DND-41 (cell line): ENCODE measurements at regions not wholly inside any gene's neighbourhood (a gene's known extent, or its start where the extent isn't known, plus 50 kb on each side); places are given as distances from the start of the nearest gene placed in this dataset.

Experiments used
- ATAC-seq: fragments of 200-7000 bp; cut with Tn5 transposase; 3 replicates; pipeline ENCODE4 v1.9.1; 2021; ENCODE audit warnings: low read depth; ENCODE audit not compliant: insufficient read depth
- DNase-seq: peaks from one replicate; pipeline ENCODE4 v3.0.0-alpha.2; 2020
- H2AFZ ChIP-seq: 2 replicates; pipeline ENCODE4 v1.6.0; 2012; ENCODE audit warnings: low read depth, low read length
- H3K27ac ChIP-seq: 2 replicates; pipeline ENCODE4 v1.5.1; 2012; ENCODE audit warnings: low read length, inconsistent platforms
- H3K27me3 ChIP-seq: fragments of 200-600 bp; sonication (generic); 2 replicates; pipeline ENCODE4 v1.6.0; 2012; ENCODE audit warnings: low read length, mild to moderate bottlenecking, inconsistent platforms; ENCODE audit not compliant: insufficient read depth, poor library complexity
- H3K36me3 ChIP-seq: 2 replicates; pipeline ENCODE4 v1.5.1; 2012; ENCODE audit warnings: low read length, inconsistent platforms; ENCODE audit not compliant: insufficient read depth
- H3K4me1 ChIP-seq: 2 replicates; pipeline ENCODE4 v1.5.1; 2012; ENCODE audit warnings: mild to moderate bottlenecking, low read length; ENCODE audit not compliant: insufficient read depth
- H3K4me2 ChIP-seq: 2 replicates; pipeline ENCODE4 v1.6.0; 2012; ENCODE audit warnings: mild to moderate bottlenecking, moderate library complexity, low read length, inconsistent platforms; ENCODE audit not compliant: insufficient read depth
- H3K4me3 ChIP-seq, 2 experiments: fragments of 200-600 bp in 1 of 2; shearing (Covaris generic) in 1 of 2; 2 replicates each; pipeline ENCODE4 v1.5.1; 2012 to 2016; ENCODE audit warnings: inconsistent platforms in 2 of 2, low read length in 2 of 2, mild to moderate bottlenecking in 2 of 2, low read depth in 1 of 2, moderate library complexity in 1 of 2
- H3K79me2 ChIP-seq: 2 replicates; pipeline ENCODE4 v1.6.0; 2012; ENCODE audit warnings: low read length, inconsistent platforms; ENCODE audit not compliant: insufficient read depth
- H3K9ac ChIP-seq: 2 replicates; pipeline ENCODE4 v1.6.0; 2012; ENCODE audit warnings: low read depth, mild to moderate bottlenecking, inconsistent platforms, low read length, moderate library complexity
- H3K9me3 ChIP-seq: 2 replicates; pipeline ENCODE4 v1.5.1; 2012; ENCODE audit warnings: low read length, moderate library complexity, mild to moderate bottlenecking, inconsistent platforms; ENCODE audit not compliant: insufficient read depth, severe bottlenecking
- H4K20me1 ChIP-seq: 2 replicates; pipeline ENCODE4 v1.6.0; 2012; ENCODE audit warnings: low read length; ENCODE audit not compliant: insufficient read depth
- EZH2 ChIP-seq: IDR thresholded peaks from 3 replicates; pipeline ENCODE4 v1.6.1; 2012; ENCODE audit warnings: borderline replicate concordance, low read depth, mild to moderate bottlenecking, moderate library complexity, low read length, inconsistent platforms; ENCODE audit not compliant: severe bottlenecking
- TF ChIP-seq, protein P1 (sequence below): IDR thresholded peaks from 2 replicates; pipeline ENCODE4 v1.5.1; 2012; ENCODE audit warnings: borderline replicate concordance, low read length, moderate library complexity, mild to moderate bottlenecking; ENCODE audit not compliant: poor library complexity, severe bottlenecking; ENCODE audit errors: extremely low read depth

DNA sequence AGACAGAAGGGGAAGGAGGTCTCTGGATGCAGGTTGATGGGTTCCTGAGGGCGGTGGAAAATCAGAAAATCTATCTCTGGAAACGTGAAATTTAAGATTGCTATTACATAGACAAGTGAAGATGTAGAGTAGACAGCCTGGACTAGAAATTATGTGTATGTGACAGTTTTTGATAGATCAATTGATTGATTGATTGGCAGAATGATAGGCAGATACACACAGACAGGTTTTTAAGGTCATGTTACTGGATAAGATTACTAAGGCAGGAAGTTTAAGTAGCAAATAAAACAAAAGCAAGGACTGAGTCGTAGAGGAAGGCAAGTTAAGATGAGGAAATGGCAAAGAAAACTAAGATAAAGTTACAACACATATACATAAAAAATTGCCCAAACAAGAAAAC lies 124.7 kb downstream of the RGS21 start:
- no peak for ATAC-seq

DNA sequence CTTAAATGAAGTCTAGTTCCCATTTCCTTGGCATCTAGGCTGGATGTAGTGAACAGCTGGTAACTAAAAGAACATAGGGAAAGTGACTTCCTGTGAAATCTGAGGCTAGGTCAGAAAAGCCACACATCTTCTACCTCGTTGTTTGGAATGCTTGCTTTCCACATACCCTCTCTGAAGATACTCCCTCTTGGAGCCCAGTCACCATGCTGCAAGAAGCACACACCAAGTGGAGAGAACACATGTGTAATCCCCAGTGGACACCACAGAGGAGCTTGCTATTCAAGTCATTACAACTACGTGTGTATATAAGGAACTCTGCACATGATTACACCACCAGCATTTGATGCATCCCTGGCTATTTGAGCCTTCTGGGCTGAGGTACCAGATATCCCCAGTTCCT lies 125.9 kb downstream of the RGS21 start:
- Histone ChIP-seq H3K36me3 (no peaks in the 10 kb centered on the region), H2AFZ (no peak overlapping the region; the same call in 1 of the 2 replicates), H3K4me2 (no peak overlapping the region), H3K4me3 (no peak overlapping the region), H3K9ac (no peak overlapping the region), H4K20me1 (no peaks in the 10 kb centered on the region), H3K27me3 (no peaks in the 10 kb centered on the region), H3K4me1 (peaks cover 15% of the 10 kb centered on the region), H3K79me2 (no peaks in the 10 kb centered on the region), H3K9me3 (no peaks in the 10 kb centered on the region), H3K27ac (no peak overlapping the region)
- ATAC-seq (no peak), DNase-seq (no peak)
- no peak for TF ChIP-seq EZH2
- TF ChIP-seq, protein P1, sequence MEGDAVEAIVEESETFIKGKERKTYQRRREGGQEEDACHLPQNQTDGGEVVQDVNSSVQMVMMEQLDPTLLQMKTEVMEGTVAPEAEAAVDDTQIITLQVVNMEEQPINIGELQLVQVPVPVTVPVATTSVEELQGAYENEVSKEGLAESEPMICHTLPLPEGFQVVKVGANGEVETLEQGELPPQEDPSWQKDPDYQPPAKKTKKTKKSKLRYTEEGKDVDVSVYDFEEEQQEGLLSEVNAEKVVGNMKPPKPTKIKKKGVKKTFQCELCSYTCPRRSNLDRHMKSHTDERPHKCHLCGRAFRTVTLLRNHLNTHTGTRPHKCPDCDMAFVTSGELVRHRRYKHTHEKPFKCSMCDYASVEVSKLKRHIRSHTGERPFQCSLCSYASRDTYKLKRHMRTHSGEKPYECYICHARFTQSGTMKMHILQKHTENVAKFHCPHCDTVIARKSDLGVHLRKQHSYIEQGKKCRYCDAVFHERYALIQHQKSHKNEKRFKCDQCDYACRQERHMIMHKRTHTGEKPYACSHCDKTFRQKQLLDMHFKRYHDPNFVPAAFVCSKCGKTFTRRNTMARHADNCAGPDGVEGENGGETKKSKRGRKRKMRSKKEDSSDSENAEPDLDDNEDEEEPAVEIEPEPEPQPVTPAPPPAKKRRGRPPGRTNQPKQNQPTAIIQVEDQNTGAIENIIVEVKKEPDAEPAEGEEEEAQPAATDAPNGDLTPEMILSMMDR, result no peak

More for the DNA sequence above, 124.7 kb downstream of the RGS21 start:
- Histone ChIP-seq H2AFZ (0 out of 2 replicates have a peak overlapping the region, but pooled peaks have one; percentile 1), H3K4me3 (no peak overlapping the region), H3K27ac (no peak overlapping the region), H3K4me1 (peaks cover 15% of the 10 kb centered on the region), H3K9me3 (no peaks in the 10 kb centered on the region), H3K27me3 (no peaks in the 10 kb centered on the region), H3K9ac (no peak overlapping the region), H4K20me1 (no peaks in the 10 kb centered on the region), H3K79me2 (no peaks in the 10 kb centered on the region), H3K4me2 (no peak overlapping the region), H3K36me3 (no peaks in the 10 kb centered on the region)
- no peak for TF ChIP-seq EZH2
- TF ChIP-seq, protein P1, result no peak
- no peak for DNase-seq

DNA sequence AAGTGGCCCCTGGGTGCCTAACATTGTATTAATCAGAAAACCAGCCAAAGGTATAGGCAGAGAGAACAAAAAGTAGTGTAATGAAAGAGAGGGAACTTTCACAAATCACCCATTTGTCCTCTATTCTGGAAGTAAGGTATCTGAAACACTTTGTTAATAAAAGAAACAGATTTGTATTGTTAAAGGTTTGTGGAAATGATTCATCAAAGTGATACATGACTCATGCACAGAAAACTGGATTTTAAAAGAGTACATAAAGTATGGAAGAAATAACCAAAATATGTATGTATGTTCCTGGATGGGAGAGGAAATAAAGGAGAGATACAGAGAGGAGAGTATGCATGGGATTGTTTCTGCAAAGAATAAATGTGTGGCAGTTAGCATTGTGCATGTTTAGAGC lies 126.8 kb downstream of the RGS21 start:
- H3K4me3 ChIP-seq, result no peak overlapping the region
- no peak overlapping the region for H3K27ac ChIP-seq
- no peaks in the 10 kb centered on the region for H3K79me2 ChIP-seq
- peaks cover 15% of the 10 kb centered on the region for H3K4me1 ChIP-seq
- ATAC-seq, result no peak
- H3K4me2 ChIP-seq, result no peak overlapping the region
- no peaks in the 10 kb centered on the region for H3K27me3 ChIP-seq
- no peak overlapping the region for H3K9ac ChIP-seq
- no peaks in the 10 kb centered on the region for H3K36me3 ChIP-seq
- TF ChIP-seq EZH2, result no peak
- TF ChIP-seq, protein P1, result no peak
- no peaks in the 10 kb centered on the region for H3K9me3 ChIP-seq
- no peak overlapping the region for H2AFZ ChIP-seq
- no peak for DNase-seq
- H4K20me1 ChIP-seq, result no peaks in the 10 kb centered on the region

DNA sequence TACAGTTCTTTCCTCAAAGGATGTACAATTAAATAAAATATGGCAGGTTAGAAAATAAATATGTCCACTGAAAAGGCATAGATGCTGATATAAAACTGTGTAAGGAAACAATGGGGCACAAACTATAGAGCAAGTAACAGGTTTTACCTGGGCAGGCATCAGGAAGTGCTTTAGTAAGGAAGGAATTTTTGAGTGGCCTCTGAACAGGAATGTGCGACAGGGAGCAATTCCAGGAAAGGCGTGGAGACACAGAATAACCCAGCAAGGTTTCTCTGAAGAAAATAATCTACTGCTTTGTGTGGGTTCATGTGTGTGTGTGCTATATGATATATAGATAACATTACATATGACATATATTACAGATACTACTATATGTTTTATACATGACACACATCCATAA lies 128.4 kb downstream of the RGS21 start:
- H2AFZ ChIP-seq, result no peak overlapping the region
- no peak overlapping the region for H3K4me3 ChIP-seq
- H3K79me2 ChIP-seq, result no peaks in the 10 kb centered on the region
- no peaks in the 10 kb centered on the region for H3K9me3 ChIP-seq
- ATAC-seq (no peak), DNase-seq (no peak)
- peaks cover 15% of the 10 kb centered on the region for H3K4me1 ChIP-seq
- H4K20me1 ChIP-seq, result no peaks in the 10 kb centered on the region
- H3K36me3 ChIP-seq, result no peaks in the 10 kb centered on the region
- no peak overlapping the region for H3K27ac ChIP-seq
- no peak overlapping the region for H3K4me2 ChIP-seq
- H3K9ac ChIP-seq, result no peak overlapping the region
- TF ChIP-seq EZH2, result no peak
- no peaks in the 10 kb centered on the region for H3K27me3 ChIP-seq
